Esophagus squamous epithelium (tissue), 5 donors: ENCODE measurements at regions not wholly inside any gene's neighbourhood (a gene's known extent, or its start where the extent isn't known, plus 50 kb on each side); places are given as distances from the start of the nearest gene placed in this dataset.

Experiments used
- DNase-seq: peaks from one replicate; lab custom pipeline; 2025; lab: John Stamatoyannopoulos, UW
- H3K27ac ChIP-seq, 4 donors: fragments of 200-600 bp; sonication (generic); one replicate each; pipeline ENCODE4 v1.5.1; 2016 to 2019; ENCODE audit warnings: mild to moderate bottlenecking in 1 of 4
- H3K27me3 ChIP-seq, 4 donors: fragments of 200-600 bp; sonication (generic); 1 replicate in 3 of 4; 2 replicates in 1 of 4; pipeline versions ENCODE4 v1.5.1 to v1.6.0; 2017 to 2021; ENCODE audit warnings: antibody characterized with exemption in 1 of 4
- H3K36me3 ChIP-seq, 3 donors: fragments of 200-600 bp; sonication (generic); one replicate each; pipeline ENCODE4 v1.5.1; 2016 to 2019
- H3K4me1 ChIP-seq, 3 donors: fragments of 200-600 bp; sonication (generic); one replicate each; pipeline ENCODE4 v1.5.1; 2017 to 2019
- H3K4me3 ChIP-seq, 4 donors: fragments of 200-600 bp; sonication (generic); 1 replicate in 3 of 4; 2 replicates in 1 of 4; pipeline ENCODE4 v1.5.1; 2016 to 2019; ENCODE audit warnings: mild to moderate bottlenecking in 2 of 4, moderate library complexity in 1 of 4
- H3K9me3 ChIP-seq, 3 donors: fragments of 200-600 bp; sonication (generic); one replicate each; pipeline ENCODE4 v1.5.1; 2016 to 2019
- CTCF ChIP-seq, 6 experiments: fragments of 450-650 bp in 4 of 6; fragments of 200-600 bp in 2 of 6; sonication (generic) in 2 of 6; IDR thresholded peaks; one replicate each; pipeline ENCODE4 v1.5.1; 2016 to 2019; ENCODE audit warnings: antibody characterized with exemption in 6 of 6, mild to moderate bottlenecking in 4 of 6, moderate library complexity in 4 of 6
- POLR2A ChIP-seq, 4 donors: fragments of 450-650 bp; IDR thresholded peaks; one replicate each; pipeline ENCODE4 v1.6.1; 2017; ENCODE audit warnings: antibody characterized with exemption in 4 of 4, mild to moderate bottlenecking in 4 of 4, moderate library complexity in 3 of 4
- WGBS, 2 donors: methylation state at CpG; one replicate each; pipeline ENCODE4 v1.1.5; 2018; 5-methylcytosine and 5-hydroxymethylcytosine counted together
- intact Hi-C: fragments of 100-400 bp; cut with DNase I; formaldehyde crosslinking; loops from one replicate; pipeline ENCODE4 v1.15.0; 2022
- donor health status: DM: yes; HTN: yes; CAD: no.

GRCh38 chr2:55989405-55989804, 65.8 kb upstream of the EFEMP1 start:
- intact Hi-C loops: no loop called here
- DNase-seq: no peak
- 85 to 88% methylated on average over 7 of the region's 7 CpGs for WGBS, 2 donors

GRCh38 chr2:55992455-55992854, 68.9 kb upstream of the EFEMP1 start:
- Histone ChIP-seq H3K27me3 (no peaks in the 10 kb centered on the region), H3K9me3 (no peaks in the 10 kb centered on the region), H3K4me3 (no peak overlapping the region), H3K4me1 (peaks cover 0 to 7% (median 4%) of the 10 kb centered on the region in 3 donors), H3K27ac (peak overlapping the region in 1 of 4 donors; percentile 5), H3K36me3 (no peaks in the 10 kb centered on the region)
- TF ChIP-seq POLR2A (IDR thresholded peaks at IDR 0.05) (no peak), CTCF (IDR thresholded peaks at IDR 0.05) (no peak)
- no peak for DNase-seq
- WGBS, 2 donors: 9 to 22% methylated on average over 4 of the region's 4 CpGs
- intact Hi-C loops: no loop called here

More at GRCh38 chr2:55989405-55989804, 65.8 kb upstream of the EFEMP1 start:
- Histone ChIP-seq H3K4me3 (no peak overlapping the region), H3K27me3 (no peaks in the 10 kb centered on the region), H3K36me3 (no peaks in the 10 kb centered on the region), H3K9me3 (no peaks in the 10 kb centered on the region), H3K4me1 (peaks cover 0 to 7% (median 4%) of the 10 kb centered on the region in 3 donors), H3K27ac (no peak overlapping the region)
- TF ChIP-seq CTCF (IDR thresholded peaks at IDR 0.05) (no peak), POLR2A (IDR thresholded peaks at IDR 0.05) (no peak)

GRCh38 chr2:55993685-55994084, 70.1 kb upstream of the EFEMP1 start:
- H3K9me3 ChIP-seq: no peaks in the 10 kb centered on the region
- H3K27ac ChIP-seq: no peak overlapping the region
- DNase-seq: no peak
- H3K4me3 ChIP-seq: no peak overlapping the region
- peaks cover 0 to 7% (median 4%) of the 10 kb centered on the region in 3 donors for H3K4me1 ChIP-seq
- no peaks in the 10 kb centered on the region for H3K27me3 ChIP-seq
- intact Hi-C loops: no loop called here
- WGBS, 2 donors: 67 to 91% methylated on average over 2 to 4 of the region's 4 CpGs
- TF ChIP-seq POLR2A (IDR thresholded peaks at IDR 0.05) (no peak), CTCF (IDR thresholded peaks at IDR 0.05) (no peak)
- no peaks in the 10 kb centered on the region for H3K36me3 ChIP-seq

- H3K27ac ChIP-seq: no peak overlapping the region
- peaks cover 0 to 7% (median 4%) of the 10 kb centered on the region in 3 donors for H3K4me1 ChIP-seq
- 55 to 59% methylated on average over 1 of the region's 1 CpG for WGBS, 2 donors
- intact Hi-C loops: no loop called here
- no peak overlapping the region for H3K4me3 ChIP-seq
- TF ChIP-seq POLR2A (IDR thresholded peaks at IDR 0.05) (no peak), CTCF (IDR thresholded peaks at IDR 0.05) (no peak)
- H3K27me3 ChIP-seq: no peaks in the 10 kb centered on the region
- no peaks in the 10 kb centered on the region for H3K9me3 ChIP-seq
- DNase-seq: no peak
- no peaks in the 10 kb centered on the region for H3K36me3 ChIP-seq
These were observed 71.6 kb upstream of the EFEMP1 start for GRCh38 chr2:55995211-55995610.

GRCh38 chr2:55995902-55996301, 72.3 kb upstream of the EFEMP1 start:
- intact Hi-C loops: no loop called here
- no peak for TF ChIP-seq POLR2A (IDR thresholded peaks at IDR 0.05)
- TF ChIP-seq CTCF (IDR thresholded peaks at IDR 0.05): no peak
- WGBS, 2 donors: 73 to 76% methylated on average over 2 of the region's 2 CpGs

More at GRCh38 chr2:55995902-55996301, 72.3 kb upstream of the EFEMP1 start:
- DNase-seq: no peak
- Histone ChIP-seq H3K27me3 (no peaks in the 10 kb centered on the region), H3K4me1 (peaks cover 0 to 7% (median 4%) of the 10 kb centered on the region in 3 donors), H3K27ac (no peak overlapping the region), H3K4me3 (no peak overlapping the region), H3K36me3 (no peaks in the 10 kb centered on the region), H3K9me3 (no peaks in the 10 kb centered on the region)
